ENCODE measurements at regions not wholly inside any gene's neighbourhood (a gene's known extent, or its start where the extent isn't known, plus 50 kb on each side); places are given as distances from the start of the nearest gene placed in this dataset.

DNA sequence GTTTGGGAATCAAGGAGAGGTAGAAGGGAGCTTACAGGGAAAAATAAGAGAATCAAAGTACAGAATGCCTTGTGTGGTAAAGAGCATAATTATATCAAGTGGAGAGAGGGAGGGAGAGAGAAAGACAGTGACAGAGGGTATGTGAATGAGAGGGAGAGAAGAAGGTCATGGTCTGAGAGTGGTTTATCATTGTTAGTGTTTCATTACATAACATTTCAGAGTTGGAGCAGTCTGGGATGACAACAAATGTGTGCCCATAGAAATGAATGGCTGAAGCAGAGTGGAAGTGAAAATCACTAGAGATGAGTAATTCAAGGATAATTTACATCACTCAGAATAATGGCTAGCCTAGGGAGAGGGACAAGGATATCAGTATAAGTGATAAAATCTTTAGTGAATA is 799.2 kb downstream of the TLE1 start:
- no peak for DNase-seq

DNA sequence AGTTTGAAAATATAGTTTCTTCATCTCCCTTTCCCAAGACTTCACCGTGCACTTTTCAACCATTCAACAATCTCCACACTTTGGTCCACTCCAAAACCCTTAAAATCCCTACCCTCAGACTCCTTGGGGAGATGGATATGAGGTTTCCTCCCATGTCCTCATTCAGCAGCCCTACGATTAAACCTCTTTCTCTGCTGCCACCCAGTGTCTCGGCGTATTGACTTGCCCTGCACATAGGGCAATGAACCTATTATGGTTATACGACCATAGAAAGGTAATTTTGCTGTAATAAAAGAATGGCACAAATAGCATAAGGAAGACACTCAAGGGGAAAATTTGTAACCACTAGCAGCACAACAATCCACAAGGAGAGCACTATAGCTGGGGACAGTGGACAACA is 803.5 kb downstream of the TLE1 start:
- no peak for DNase-seq

DNA sequence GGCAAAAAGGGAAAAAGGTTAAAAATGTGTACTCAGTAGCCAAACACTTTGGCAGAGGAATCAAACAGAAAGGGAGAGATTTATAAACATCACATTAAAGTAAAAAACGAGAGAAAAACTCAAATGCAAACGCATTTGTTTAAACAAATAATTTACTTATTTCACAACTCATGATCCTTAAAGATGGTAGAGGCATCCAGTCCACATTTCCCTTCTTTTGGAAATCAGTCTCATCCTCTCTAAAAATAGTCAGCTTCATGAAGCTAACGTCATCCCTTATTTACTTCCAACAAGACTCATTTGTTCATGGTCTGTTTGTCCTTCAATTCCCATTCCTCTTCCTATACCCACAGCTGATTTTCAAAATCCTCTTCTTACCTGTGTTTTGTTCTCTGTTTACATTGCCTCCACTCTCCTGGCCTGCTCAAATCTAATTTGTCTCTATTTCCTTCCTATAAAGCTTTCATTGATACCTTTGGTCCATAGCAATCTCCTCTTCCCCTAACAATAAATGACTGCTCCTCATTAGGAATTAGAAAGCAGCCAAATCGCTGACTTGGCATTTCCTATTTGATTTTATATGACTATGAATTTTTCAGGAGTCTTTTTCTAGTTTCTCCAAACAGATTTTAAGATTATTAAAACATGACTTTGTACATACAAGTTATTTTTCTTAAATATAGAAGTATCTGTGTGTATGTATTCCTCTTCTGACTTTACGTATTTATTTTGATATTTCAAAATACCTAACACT is 805.3 kb downstream of the TLE1 start:
- no peak for DNase-seq

DNA sequence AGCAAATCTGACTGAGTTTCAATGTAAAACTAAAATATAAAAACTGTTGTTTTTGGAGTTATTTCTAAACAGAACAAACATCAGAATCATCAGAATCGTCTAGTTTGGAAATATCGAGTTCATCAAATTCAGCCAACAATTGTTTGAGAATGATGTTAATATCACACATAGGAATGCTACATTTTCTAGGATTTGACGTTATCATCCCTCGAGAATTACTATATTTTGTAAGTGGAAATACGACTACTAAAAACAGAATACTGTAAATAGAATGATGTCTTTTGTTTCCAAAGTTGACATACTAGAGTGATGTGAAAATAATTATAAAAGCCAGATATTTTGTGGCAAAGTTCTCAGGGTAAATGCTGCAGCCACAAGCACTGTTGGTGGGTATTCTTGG is 805.9 kb downstream of the TLE1 start:
- no peak for DNase-seq

DNA sequence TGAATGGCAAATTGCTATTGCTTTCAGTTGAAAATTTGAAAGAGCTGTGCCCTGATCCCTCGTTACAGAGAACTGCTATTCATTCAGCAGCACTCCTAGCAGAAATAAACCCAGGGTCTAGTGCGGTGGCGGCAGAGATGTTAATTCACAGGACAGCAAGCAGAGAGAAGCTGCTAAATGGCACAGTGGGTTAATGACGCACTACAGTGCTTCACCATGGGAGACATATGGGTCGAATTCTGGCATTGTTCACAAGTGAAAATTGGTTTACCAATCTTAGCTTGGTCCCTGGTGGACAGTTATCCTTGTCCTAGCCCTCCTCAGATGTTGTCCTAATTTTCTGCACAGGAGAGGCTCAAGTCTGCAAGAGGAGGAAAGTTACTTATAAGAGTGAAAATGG is 807.4 kb downstream of the TLE1 start:
- DNase-seq: no peak

DNA sequence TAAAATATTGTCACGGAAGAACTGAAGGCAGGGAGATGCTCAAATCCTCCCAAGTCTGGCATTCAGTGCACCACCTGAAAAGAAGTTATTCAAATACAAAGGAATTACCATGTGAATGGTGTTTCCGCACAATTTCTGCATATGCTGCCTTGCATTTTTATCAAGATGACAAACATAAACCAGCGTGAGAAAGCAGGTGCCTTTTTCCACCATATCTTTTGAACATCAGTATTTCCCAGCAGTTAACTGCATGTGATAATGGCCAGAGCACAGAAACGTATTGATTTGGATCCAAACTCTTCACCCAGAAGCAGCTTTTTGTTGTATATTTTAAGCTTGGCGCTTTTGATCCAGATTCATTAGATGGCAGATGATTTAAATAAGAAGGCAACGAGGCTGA is 808.0 kb downstream of the TLE1 start:
- no peak for DNase-seq

DNA sequence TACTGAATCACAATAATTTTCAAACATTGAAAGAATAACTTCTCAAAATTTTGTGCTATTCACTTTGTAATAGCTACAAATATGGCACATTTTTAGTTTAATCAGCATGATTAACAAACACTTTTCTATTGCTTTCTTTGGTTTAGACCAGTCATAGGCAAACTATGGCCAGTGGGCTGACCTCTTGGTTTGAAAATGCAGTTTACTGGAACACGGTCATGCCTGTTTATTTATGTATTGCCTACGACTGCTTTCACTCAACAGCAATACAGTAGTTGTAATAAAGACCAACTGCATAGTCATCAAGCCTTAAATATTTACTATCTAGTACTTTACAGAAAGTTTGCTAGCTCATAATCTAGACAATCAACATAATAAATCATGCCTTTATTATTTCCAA is 810.8 kb downstream of the TLE1 start:
- no peak for DNase-seq

DNA sequence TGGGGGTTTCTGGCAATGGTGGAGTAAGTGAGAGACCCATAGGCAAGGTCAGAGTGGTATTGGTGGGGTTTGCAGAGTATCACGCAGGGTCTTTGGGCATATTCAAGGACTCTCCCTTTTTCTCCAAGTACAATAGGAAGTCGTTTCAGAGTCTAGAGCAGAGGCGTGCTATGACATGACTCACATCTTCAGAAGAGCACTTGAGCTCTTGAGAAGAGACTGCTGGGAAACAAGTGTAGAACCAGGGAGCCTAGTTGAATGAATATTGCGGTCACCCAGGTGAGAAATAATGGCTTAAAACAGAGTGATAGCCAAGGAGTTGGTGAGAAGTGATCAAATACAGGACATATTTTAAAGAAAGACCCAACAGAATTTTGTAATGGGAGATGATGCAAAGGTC is 813.4 kb downstream of the TLE1 start:
- no peak for DNase-seq

DNA sequence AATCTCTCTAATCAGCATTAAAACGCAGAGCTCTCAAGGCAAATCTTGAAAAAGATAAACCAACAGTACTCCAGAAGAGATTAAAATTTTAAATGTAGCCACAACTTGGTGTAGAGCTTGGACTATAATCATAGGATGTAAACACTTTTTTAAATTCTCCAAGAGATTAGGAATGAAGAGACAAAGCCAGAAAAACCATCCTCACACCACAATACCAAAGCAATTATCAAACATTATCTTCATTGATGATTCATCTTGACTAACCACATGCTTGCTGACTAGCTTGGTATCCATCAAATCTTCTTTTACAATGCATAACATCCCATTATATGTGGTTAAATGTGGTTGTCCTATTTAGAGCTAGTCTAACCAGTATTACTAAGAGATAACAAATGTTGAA is 815.1 kb downstream of the TLE1 start:
- no peak for DNase-seq

DNA sequence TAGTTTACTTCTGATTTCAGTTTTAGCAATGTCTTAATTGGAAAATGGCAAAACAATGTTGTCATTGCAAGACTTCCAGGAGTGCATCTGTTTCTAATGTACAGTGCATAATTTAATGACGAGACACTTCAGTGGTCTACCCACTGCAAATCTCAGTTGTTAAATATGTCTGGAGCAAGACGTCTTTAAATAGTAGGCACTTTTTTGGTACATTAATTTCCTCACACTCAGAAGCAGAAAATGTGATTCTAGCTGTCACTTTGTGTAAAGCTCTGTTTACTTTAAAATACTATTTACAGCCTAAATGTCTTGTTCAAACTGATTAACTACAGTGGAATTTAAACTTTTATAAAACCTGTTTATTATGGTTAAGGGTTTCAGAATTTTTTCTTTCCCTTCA is 815.5 kb downstream of the TLE1 start:
- DNase-seq: no peak

DNA sequence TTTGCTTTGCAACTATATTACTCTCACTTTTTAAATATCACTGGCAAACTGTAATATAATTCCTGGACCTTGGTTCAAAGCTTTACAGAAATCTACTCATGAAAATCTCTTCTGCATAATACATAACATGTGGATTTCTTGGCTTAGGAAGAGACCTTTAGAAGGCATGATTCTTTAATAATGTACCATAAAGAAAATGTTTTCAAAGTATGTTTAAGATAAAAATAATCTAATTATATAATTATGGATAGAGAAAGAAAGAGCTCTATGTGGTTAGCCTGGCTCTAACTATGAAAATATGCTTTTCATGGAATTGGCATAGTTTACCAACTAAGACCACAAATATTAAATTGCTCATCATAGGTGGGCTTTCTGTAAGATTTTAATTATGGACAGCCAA is 817.8 kb downstream of the TLE1 start:
- DNase-seq: no peak

DNA sequence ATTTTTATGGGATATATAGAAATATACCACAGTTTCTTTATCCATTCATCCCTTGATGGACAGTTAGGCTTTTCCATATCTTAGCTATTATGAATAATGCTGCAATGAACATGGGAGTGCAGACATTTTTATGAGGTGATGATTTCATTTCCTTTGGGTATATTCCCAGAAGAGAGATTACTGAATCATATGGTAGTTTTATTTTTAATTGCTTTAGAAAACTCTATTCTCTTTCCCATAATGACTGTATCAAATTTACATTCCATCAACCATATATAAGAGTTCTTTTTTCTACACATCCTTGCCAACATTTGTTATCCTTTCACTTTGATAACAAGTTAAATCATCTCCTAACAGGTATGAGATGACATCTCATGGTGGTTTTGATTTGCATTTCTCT is 821.6 kb downstream of the TLE1 start:
- no peak for DNase-seq

DNA sequence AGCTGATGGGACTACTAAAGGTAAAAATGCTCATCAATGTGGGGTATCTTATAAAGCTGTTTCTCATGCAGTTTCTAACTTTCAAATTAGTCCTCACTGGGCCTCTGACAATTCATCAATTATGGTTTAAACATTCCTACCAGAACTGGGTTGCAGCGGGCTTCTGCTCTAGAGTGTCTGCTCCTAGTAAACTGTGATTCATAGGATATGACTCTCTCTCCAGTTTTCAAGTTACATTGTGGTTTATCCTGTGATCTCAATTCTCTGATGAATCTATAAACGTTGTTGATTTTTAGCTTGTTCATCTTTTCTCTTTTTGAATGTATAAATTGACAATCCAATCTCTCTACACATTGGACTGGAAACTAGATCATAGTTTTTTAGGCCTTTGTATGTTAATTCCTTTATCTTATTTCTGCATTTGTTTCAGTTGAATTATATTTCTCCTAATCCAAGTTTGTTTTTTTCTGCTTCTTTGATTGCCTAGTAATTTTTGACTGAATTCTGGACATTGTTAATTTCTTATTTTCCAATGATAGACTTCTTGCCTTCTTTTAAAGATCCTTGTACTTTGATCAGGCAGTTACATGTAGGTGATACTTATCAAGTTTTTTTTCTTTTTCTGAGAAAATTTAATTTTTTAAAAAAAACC is 822.6 kb downstream of the TLE1 start:
- no peak for DNase-seq

DNA sequence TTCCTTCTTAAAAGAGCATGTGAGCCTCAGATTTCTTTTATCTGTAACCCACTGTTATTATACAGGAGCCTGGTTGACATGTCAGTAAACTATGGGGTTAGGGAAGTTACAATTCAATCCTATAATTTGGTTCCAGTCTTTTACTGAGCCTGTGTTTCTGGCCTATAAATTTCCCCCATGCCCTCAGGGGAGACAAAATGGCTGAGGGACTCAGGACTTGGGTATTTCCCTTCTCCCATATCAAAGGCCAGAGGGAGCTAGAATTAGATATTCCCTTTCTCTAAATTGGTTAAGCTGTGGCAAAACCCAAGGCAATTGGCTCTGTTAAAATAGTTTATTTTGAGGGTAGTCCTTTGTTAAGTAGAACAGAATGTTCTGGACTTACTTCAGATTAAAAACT is 823.2 kb downstream of the TLE1 start:
- DNase-seq: no peak

DNA sequence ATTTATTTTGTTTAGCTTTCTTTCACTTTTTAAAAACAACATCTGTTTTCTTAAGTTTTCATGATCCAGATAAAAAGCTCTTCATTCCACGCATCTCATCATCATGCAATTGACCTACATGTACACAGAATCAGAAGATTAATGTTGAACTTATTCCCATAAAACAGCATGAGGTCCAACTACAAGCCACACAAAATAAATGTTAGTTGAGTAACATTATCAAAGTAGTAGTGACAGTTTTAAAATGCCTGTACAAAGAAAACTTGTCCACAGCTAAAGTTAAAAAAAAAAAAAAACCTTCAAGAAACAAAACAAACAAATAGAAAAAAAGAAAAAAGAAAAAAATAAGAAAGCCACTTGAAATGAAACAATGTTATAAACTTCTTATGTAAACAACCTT is 846.3 kb downstream of the TLE1 start:
- no peak for DNase-seq

DNA sequence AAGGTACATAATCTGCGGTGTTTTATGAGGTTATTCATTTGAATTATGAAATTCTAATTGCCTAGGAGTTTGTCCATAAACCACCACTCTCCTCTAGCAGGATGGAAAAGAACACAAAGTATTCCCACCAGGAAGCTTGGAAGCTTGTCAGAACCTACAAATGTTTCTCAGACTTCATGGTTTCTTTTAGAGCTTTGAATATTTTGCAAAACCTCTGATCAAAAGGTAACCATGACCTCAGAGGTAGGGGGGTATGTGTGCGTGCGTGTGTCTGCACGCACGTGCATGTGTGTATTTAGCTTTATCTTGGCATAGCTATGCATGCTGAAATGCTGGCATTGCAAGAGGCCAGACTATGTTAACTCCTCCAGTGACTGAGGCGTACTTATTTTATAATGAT is 847.0 kb downstream of the TLE1 start:
- no peak for DNase-seq

DNA sequence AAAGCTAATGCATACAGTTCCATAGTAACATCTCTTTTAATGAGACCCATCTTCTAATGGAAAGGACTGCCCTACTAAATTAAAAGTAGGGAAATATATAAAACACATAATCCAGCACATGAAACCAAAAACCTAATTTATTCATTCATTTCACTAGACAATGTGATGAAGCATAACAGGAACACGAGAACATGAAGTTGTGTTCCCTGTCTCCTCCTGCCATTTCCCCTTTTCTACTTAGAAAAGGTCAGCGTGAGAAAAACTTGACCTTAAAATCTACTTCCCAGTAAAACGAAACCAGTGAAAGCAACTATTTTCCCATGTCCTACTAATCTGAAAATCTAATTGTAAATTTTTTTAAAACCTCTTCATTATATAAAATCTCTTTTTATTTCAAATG is 847.5 kb downstream of the TLE1 start:
- no peak for DNase-seq

DNA sequence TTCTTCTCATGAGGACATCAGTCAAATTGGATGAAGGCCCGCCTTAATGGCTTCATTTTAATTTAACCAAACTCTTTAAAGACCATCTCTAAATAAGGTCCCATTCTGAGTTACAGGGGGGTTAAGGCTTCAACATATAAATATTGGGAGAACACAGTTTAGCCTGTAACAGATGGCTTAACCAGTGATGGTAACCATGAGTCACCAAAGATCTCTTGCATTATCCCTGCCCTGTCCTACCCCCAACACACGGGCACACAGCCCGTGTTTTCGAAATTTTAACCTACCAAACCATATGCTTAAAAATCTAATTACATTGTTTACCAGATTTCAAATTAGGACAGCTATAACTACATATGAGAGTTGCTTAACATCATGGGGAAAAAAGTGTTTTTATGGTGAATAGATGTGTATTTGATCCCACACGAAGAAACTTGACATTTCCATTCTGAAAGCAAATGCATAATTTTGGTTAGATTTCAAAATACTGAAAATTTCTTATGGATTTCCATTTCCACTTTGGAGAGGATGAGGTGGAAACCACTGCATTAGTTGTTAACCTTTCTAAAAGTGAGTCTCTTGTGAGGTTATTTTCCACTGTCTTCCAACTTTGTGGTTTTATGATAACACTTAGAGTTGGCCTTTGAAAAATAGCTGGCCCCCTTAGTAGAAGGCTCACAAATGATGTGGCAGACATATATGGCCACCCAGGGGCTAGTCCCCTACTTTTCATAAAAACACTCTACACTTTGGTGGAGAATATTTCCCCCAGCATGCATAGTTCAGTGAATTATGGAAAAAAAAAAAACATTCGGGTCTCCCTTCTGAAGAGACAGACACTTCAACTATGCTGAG is 849.3 kb downstream of the TLE1 start:
- DNase-seq: no peak

DNA sequence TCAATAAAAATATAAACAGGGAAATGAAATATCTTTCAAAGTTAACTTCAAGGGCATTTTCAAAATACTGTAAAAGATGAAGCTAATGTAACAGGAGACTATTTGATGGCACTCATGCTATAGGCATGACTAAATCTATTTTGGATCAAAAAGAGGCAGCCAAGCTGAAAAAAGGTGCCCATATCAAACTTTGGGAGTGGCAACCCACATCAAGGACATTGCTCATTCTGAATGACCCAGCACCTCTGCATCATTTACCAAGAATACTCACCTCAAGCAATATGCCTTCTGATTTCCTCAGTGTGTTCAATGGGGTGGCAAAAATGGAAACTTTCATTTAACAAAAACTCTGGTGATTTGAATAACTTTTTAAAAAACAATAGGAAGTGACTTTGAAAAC is 853.3 kb downstream of the TLE1 start:
- DNase-seq: no peak

DNA sequence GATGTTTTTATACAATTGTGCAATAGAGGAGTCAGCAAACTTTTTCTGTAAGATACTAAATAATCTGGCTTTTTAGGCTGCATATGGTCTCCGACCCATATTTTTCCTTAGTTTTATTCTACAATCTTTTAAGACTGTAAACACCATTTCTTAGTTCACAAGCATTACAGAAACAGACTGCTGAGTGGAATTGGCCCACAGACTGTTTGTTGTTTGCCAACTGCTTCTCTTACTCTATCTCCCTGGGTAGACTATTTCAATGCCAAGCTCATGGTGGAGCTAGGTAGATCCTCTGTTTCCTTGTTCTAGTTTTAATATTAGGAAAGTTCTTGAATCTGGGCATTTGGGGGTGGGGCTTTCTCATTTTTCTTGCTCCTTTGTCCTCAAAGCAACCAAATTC is 857.6 kb downstream of the TLE1 start:
- DNase-seq: no peak

DNA sequence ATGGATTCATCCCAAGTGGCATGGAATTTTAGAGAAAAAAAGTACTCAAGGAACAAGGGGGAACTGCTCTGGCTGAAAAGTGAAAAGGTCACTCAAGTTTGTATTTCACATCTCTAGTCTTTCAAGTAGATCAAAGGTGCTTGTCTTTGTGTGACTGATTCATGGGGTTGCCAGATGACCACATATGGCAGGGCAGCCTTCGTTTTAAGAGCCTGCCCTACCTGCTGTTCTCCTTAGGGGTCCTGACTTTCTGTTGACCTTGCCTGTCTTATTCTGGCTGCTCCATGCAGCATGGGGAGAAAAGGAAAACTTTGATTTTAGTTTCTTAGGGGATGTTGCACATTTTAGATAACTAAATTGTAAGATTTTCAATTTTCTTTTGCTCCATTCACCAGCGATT is 877.7 kb downstream of the TLE1 start:
- DNase-seq: no peak

DNA sequence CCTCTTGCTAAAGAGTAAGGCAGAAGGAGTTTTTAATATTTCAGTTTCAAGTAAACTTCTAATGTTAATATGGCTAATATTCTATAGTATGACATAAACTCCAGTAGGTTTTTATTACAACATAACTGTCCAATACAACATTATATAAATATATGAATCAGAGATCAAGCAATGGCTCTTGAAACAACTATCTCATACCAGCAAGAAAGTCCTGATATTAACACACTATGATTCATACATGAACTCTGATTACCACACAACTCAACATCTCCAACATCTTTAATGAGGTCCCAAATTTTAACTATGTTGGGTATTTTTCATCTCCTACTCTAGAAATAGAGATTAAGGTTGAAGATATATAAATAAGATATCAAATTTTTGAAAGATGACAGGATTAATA is 878.3 kb downstream of the TLE1 start:
- DNase-seq: no peak

DNA sequence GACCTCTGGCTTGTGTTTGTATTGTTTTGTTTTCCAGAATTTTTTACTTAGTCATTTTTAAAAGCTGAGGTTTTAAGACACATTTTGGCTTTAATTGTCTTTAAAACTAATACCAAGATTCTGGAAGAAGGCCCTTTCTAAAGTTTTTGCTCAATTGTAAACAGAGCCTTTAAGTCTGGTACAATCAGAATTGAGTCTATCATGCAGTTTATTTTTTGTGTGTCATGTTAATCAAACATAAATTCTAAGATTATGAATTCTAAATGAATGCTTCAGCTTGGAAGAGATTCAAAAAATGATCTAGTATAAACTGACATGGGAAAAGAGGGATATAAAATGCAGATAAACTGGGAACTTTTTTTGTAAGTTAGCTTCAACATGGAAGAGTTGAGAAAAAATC is 882.7 kb downstream of the TLE1 start:
- DNase-seq: no peak

DNA sequence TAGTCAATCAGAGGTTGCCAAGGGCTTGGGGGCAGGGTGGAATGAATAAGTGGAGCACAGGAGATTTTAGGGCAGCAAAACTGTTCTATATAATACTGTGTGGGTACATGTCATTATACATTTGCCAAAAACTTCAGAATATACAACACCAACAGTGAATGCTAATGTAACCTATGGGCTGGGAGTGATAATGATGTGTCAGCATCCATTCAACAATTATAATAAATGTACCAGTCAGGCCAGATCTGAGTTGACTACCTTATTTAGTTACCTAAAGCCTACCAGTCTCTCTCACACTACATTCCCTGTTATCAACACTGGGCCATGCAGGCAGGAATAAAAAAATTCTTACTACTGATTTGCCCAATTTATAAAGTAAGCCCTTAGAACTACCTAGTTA is 884.5 kb downstream of the TLE1 start:
- DNase-seq: no peak
